ENCODE measurements at regions not wholly inside any gene's neighbourhood (a gene's known extent, or its start where the extent isn't known, plus 50 kb on each side); places are given as distances from the start of the nearest gene placed in this dataset.

DNA sequence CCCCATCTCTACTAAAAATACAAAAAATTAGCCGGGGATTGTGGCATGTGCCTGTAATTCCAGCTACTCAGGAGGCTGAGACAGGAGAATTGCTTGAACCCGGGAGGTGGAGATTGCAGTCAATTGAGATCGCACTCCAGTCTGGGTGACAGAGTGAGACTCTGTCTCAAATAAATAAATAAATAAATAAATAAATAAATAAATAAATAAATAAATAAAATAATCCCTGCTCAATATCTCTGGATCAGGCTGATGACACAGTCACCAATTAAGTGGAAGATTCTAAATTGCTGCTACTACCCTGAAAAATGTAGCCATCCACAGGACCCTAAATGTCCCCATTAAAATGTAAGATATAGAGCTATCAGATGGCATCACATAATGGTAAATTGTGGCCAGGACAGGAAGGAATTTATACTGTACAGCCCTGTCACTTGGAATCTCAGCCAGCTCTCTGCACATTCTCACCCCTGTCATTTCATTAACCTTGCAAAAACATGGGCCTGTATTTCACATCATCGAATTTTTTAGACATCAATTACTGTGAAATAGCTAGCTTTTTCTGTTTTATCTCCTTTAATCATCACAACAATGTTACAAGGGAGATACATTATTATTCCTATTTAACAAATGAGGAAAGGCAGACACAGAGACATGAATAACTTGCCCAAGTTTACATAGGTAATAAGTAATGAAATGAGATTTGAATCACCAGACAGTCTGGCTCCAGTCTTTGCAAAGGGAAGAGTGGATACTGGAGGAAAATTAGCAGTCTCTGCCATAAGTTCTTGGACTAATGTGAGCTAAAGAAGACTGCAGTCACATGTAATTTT lies 56.7 kb upstream of the NTPCR start (continued):
- TF ChIP-seq PHF8 (conservative IDR thresholded peaks at IDR 0.05; ENCODE audit: low read depth, low read length) (no peak), EGR1 (IDR thresholded peaks at IDR 0.05; ENCODE audit: borderline replicate concordance, low read depth, low read length) (no peak), ZNF274 (IDR thresholded peaks at IDR 0.05; ENCODE audit: borderline replicate concordance, extremely low read depth, low read length) (no peak), BCL11A (IDR thresholded peaks at IDR 0.05; ENCODE audit: low read depth in 2 of 2, low read length in 2 of 2) (no peak)
